GM12864 (cell line): ENCODE measurements at regions not wholly inside any gene's neighbourhood (a gene's known extent, or its start where the extent isn't known, plus 50 kb on each side); places are given as distances from the start of the nearest gene placed in this dataset.
"Not testable (repeated sequence)": the region's sequence is repeated elsewhere in the genome, so short reads cannot be mapped to it uniquely, and the experiment has no call there.

Experiments used
- DNase-seq: peaks from one replicate; pipeline ENCODE4 v3.0.0-alpha.2; 2011; ENCODE audit warnings: low read depth
- H3K4me3 ChIP-seq: 2 replicates; pipeline ENCODE4 v1.5.1; 2011; ENCODE audit warnings: mild to moderate bottlenecking, low read depth, low read length, control low read depth
- TF ChIP-seq, protein P1 (sequence below): IDR thresholded peaks from 2 replicates; pipeline ENCODE4 v1.5.1; 2011; ENCODE audit warnings: low read depth, mild to moderate bottlenecking, moderate library complexity, low read length, control low read depth, inconsistent platforms; ENCODE audit errors: missing control alignments

DNA sequence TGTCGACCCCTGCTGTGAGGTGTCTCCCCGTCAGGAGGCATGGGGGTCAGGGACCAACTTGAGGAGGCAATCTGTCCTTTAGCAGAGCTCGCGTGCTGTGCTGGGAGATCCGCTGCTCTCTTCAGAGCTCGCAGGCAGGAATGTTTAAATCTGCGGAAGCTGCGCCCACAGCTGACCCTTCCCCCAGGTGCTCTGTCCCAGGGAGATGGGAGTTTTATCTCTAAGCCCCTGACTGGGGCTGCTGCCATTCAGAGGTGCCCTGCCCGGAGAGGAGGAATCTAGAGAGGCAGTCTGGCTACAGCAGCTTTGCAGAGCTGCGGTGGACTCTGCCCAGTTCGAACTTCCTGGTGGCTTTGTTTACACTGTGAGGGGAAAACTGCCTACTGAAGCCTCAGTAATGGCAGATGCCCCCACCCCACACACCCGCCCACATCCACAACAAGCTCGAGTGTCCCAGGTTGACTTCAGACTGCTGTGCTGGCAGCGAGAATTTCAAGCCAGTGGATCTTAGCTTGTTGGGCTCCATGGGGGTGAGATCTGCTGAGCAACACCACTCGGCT, 133.1 kb downstream of the CENPC start:
- not testable (repeated sequence) for H3K4me3 ChIP-seq, DNase-seq

DNA sequence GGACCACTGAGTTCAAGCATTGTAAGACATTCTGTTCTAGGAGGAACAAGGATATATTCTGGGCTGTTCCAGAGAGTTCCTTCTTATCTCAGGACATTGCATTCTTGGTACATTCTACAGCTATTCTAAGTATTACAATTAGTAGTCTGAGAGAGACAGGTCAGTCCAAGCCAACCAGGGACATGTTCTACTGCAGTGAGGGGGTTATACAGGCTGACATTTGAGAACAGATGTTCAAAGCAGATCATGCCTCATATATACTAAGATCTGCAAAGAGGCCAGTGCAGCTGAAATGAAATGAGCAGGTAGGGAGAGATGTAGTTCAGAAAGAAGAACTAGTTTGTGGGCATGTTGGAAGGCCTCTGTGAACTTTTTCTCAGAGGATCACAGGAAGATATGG, 142.0 kb downstream of the CENPC start:
- H3K4me3 ChIP-seq, result no peak overlapping the region
- TF ChIP-seq, protein P1, sequence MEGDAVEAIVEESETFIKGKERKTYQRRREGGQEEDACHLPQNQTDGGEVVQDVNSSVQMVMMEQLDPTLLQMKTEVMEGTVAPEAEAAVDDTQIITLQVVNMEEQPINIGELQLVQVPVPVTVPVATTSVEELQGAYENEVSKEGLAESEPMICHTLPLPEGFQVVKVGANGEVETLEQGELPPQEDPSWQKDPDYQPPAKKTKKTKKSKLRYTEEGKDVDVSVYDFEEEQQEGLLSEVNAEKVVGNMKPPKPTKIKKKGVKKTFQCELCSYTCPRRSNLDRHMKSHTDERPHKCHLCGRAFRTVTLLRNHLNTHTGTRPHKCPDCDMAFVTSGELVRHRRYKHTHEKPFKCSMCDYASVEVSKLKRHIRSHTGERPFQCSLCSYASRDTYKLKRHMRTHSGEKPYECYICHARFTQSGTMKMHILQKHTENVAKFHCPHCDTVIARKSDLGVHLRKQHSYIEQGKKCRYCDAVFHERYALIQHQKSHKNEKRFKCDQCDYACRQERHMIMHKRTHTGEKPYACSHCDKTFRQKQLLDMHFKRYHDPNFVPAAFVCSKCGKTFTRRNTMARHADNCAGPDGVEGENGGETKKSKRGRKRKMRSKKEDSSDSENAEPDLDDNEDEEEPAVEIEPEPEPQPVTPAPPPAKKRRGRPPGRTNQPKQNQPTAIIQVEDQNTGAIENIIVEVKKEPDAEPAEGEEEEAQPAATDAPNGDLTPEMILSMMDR, result no peak
- no peak for DNase-seq

DNA sequence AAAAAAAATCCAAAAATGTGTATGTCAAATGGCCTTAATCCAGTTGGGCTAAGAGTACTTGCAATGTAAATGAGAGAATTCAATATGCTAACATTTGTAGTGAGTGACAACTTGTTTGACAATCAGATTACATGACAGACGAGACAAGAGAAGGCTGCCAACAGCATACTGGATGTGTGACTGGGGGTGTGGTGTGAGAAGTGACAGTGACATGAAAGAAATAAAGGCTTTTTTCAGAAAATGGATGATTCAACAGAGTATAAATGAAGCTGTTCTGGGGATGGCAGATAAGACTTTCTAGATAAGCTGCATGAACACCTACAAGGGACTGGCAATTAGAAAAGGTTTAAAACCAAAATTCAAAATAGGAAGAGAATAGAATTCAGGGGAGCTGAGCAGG, 143.4 kb downstream of the CENPC start:
- no peak for DNase-seq
- TF ChIP-seq, protein P1, result no peak
- no peak overlapping the region for H3K4me3 ChIP-seq

DNA sequence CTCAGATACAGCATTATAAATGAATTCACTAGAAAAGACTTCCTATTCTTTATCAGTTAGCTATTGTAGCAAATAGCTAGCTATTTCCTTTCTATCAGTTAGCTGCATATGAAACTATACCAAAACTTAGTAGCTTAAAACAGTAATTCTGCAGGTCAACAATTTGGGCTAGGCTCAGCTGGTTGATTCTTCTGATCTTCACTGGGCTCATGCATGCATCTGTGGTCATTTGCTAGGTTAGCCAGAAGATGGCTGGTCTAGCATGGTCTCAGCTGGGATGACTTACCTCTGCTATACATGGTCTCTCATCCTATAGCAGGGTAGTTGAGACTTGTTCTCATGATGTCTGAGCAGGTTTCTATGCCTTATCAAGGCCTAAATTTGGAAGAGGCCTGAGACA, 147.4 kb downstream of the CENPC start:
- TF ChIP-seq, protein P1, result no peak
- H3K4me3 ChIP-seq, result no peak overlapping the region
- no peak for DNase-seq

DNA sequence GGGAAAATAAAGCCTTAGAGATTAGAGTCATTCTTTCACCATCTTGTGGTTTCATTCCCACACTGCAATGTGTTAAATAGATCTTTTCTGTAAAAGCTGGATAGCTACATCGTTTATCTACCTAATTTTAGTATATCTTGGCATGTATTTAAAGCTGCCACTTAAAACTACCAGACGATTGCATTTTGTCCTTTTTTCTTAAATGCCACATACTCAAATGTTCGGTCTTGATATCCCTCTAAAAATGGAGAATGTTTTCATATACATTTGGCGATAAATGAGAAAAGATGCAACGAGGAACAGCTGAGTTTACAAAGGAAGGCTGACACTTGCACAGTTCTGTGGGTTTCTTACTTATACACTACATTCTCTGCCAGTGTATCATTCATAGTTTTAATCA, 148.3 kb downstream of the CENPC start:
- no peak overlapping the region for H3K4me3 ChIP-seq
- TF ChIP-seq, protein P1, result no peak
- no peak for DNase-seq

DNA sequence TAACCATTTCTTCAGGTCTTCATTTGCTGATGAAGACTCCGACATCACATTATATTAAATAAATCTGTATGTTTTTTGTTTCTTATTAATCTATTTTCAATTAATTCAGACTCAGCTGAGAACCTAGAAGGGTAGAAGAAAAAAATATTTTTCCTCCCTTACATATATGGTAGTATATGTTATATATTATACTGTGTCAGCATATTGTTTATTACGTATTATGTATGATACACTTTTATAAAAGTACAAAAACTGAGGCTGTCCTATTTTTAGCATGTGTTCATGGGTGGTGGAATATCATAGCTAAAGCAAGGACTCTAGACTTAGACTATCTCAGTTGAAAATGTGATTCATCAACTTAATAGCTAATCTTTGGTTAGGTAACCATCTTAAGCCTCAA, 149.3 kb downstream of the CENPC start:
- H3K4me3 ChIP-seq, result no peak overlapping the region
- TF ChIP-seq, protein P1, result no peak
- no peak for DNase-seq

DNA sequence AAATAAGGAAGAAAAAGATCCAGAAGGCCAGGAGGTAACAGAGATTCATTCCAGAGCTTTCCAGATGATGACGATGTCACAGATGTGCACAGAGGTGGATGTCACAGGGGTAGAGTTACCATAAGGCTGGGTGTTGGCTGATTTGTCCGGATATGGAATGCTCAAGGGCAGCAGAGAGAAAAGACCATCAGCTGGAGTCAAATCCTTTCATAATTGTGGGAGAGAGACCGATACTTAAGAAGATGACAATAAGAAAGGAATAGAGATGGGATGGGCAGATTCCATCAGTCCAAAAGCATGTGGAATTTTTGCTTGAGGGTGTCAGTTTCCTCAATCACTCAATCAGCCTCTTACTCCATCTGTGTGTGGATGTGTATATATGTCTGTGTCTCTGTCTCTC, 150.4 kb downstream of the CENPC start:
- TF ChIP-seq, protein P1, result no peak
- H3K4me3 ChIP-seq, result no peak overlapping the region
- DNase-seq, result no peak
